H1 (cell line): ENCODE measurements at regions not wholly inside any gene's neighbourhood (a gene's known extent, or its start where the extent isn't known, plus 50 kb on each side); places are given as distances from the start of the nearest gene placed in this dataset.

Experiments used
- ATF3 ChIP-seq: IDR thresholded peaks from 2 replicates; pipeline ENCODE4 v1.6.1; 2011; ENCODE audit warnings: low read depth, mild to moderate bottlenecking, low read length; ENCODE audit not compliant: insufficient read depth
- CHD7 ChIP-seq: fragments of 300-600 bp; sonication (generic); IDR thresholded peaks from 2 replicates; pipeline ENCODE4 v1.7.1; 2012; ENCODE audit warnings: low read length, moderate library complexity, mild to moderate bottlenecking, inconsistent platforms; ENCODE audit not compliant: insufficient replicate concordance
- E2F6 ChIP-seq: IDR thresholded peaks from 2 replicates; pipeline ENCODE4 v1.6.1; 2012; ENCODE audit warnings: inconsistent platforms
- HDAC6 ChIP-seq: IDR thresholded peaks from one replicate; pipeline ENCODE4 v1.7.1; 2012; ENCODE audit warnings: low read depth, mild to moderate bottlenecking, inconsistent platforms, low read length, moderate library complexity
- POLR2A ChIP-seq, 2 experiments: IDR thresholded peaks; 1 replicate in 1 of 2; 2 replicates in 1 of 2; pipeline ENCODE4 v1.6.1; 2011; ENCODE audit warnings: low read depth in 2 of 2, low read length in 2 of 2, mild to moderate bottlenecking in 2 of 2; ENCODE audit errors: control extremely low read depth in 1 of 2
- RBBP5 ChIP-seq: IDR thresholded peaks from 2 replicates; pipeline ENCODE4 v1.7.1; 2012; ENCODE audit warnings: low read depth, mild to moderate bottlenecking, inconsistent platforms, low read length, moderate library complexity, borderline replicate concordance
- SAP30 ChIP-seq: fragments of 300-600 bp; sonication (generic); IDR thresholded peaks from 2 replicates; pipeline ENCODE4 v1.7.1; 2012; ENCODE audit warnings: low read length, moderate library complexity, mild to moderate bottlenecking, inconsistent platforms; ENCODE audit not compliant: insufficient read depth, insufficient replicate concordance
- SP1 ChIP-seq: IDR thresholded peaks from 2 replicates; pipeline ENCODE4 v1.6.1; 2011; ENCODE audit warnings: low read depth, low read length
- SRF ChIP-seq: IDR thresholded peaks from 2 replicates; pipeline ENCODE4 v1.6.1; 2011; ENCODE audit warnings: mild to moderate bottlenecking, low read depth, low read length, moderate library complexity
- TAF1 ChIP-seq: IDR thresholded peaks from 2 replicates; pipeline ENCODE4 v1.6.1; 2011; ENCODE audit warnings: mild to moderate bottlenecking, low read depth, low read length

GRCh38 chr10:3625959-3626751, 158.9 kb downstream of the KLF6 start (continued):
- TF ChIP-seq CHD7: no peak
- TF ChIP-seq SP1: no peak
- TF ChIP-seq SRF: no peak
- no peak for TF ChIP-seq E2F6
- TF ChIP-seq TAF1: no peak
- TF ChIP-seq SAP30: no peak
- no peak for TF ChIP-seq HDAC6
- no peak for TF ChIP-seq ATF3
- TF ChIP-seq POLR2A (IDR thresholded peaks at IDR 0.05; ENCODE audit: control extremely low read depth in 1 of 2, low read depth in 2 of 2, low read length in 2 of 2): no peak
- no peak for TF ChIP-seq RBBP5
